ENCODE measurements at regions not wholly inside any gene's neighbourhood (a gene's known extent, or its start where the extent isn't known, plus 50 kb on each side); places are given as distances from the start of the nearest gene placed in this dataset.

DNA sequence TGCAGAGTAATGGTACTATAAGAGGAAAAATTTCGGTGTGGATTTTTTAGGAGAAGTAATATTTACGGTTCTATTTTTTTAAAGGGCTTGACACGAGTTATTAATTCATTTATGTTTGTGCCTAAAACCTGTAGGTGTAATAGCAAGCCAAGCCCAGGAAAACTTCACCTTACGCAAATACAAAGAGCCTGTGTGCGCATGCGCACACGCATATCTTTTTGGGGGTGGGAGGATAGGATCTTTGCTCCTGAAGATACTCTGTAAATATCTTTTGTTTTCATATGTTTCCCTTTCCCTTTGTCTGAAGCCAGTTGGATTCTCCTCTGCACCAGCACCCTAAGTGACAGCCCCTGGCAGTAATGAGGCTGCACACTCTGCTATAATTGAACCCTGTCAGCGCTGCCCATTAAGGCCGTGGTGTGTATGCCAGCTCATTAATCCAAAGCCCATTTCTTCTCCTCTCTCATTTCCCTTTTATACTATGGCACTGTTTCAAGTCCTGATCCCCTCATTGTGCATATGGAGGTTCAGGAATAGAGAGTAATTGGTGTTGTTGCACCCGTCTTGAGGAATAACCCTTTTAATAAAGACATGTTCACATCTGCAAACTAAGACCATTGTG, 327.2 kb upstream of the E2F7 start:
- in situ Hi-C loops (cut with HindIII; ENCODE audit: low pct_unique_long_range_greater_than_20kb, low sequenced_read_pairs), result no loop called here
- TF ChIP-seq, protein P1, sequence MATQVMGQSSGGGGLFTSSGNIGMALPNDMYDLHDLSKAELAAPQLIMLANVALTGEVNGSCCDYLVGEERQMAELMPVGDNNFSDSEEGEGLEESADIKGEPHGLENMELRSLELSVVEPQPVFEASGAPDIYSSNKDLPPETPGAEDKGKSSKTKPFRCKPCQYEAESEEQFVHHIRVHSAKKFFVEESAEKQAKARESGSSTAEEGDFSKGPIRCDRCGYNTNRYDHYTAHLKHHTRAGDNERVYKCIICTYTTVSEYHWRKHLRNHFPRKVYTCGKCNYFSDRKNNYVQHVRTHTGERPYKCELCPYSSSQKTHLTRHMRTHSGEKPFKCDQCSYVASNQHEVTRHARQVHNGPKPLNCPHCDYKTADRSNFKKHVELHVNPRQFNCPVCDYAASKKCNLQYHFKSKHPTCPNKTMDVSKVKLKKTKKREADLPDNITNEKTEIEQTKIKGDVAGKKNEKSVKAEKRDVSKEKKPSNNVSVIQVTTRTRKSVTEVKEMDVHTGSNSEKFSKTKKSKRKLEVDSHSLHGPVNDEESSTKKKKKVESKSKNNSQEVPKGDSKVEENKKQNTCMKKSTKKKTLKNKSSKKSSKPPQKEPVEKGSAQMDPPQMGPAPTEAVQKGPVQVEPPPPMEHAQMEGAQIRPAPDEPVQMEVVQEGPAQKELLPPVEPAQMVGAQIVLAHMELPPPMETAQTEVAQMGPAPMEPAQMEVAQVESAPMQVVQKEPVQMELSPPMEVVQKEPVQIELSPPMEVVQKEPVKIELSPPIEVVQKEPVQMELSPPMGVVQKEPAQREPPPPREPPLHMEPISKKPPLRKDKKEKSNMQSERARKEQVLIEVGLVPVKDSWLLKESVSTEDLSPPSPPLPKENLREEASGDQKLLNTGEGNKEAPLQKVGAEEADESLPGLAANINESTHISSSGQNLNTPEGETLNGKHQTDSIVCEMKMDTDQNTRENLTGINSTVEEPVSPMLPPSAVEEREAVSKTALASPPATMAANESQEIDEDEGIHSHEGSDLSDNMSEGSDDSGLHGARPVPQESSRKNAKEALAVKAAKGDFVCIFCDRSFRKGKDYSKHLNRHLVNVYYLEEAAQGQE (IDR thresholded peaks at IDR 0.05; ENCODE audit: insufficient read depth in 1 of 2, low read depth in 2 of 2, low read length in 1 of 2), result no peak
- TF ChIP-seq SIN3A (IDR thresholded peaks at IDR 0.05; ENCODE audit: borderline replicate concordance, insufficient read depth, low read depth, low read length), result no peak
- no peak for TF ChIP-seq POLR2AphosphoS5 (IDR thresholded peaks at IDR 0.05; ENCODE audit: low read depth, low read length)
- TF ChIP-seq TCF7L2 (IDR thresholded peaks at IDR 0.05; ENCODE audit: low read depth, low read length), result no peak
- TF ChIP-seq, protein P2, sequence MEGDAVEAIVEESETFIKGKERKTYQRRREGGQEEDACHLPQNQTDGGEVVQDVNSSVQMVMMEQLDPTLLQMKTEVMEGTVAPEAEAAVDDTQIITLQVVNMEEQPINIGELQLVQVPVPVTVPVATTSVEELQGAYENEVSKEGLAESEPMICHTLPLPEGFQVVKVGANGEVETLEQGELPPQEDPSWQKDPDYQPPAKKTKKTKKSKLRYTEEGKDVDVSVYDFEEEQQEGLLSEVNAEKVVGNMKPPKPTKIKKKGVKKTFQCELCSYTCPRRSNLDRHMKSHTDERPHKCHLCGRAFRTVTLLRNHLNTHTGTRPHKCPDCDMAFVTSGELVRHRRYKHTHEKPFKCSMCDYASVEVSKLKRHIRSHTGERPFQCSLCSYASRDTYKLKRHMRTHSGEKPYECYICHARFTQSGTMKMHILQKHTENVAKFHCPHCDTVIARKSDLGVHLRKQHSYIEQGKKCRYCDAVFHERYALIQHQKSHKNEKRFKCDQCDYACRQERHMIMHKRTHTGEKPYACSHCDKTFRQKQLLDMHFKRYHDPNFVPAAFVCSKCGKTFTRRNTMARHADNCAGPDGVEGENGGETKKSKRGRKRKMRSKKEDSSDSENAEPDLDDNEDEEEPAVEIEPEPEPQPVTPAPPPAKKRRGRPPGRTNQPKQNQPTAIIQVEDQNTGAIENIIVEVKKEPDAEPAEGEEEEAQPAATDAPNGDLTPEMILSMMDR (IDR thresholded peaks at IDR 0.05), result no peak
- CTCF ChIA-PET, result no interaction called here
- no peaks in the 10 kb centered on the region for H3K9me3 ChIP-seq (ENCODE audit: control insufficient read depth, insufficient read depth, low read depth, low read length)
- BruUV-seq (replicated peaks), result no TSS peak
- intact Hi-C loops (cut with micrococcal nuclease; ENCODE audit: unreplicated experiment), result no loop called here
- H3K4me3 ChIP-seq (ENCODE audit: low read depth in 2 of 2, low read length in 2 of 2), result no peak overlapping the region
- no peak overlapping the region for H3K27ac ChIP-seq (ENCODE audit: low read length)
- ATAC-seq (no peak), DNase-seq (ENCODE audit: low read depth, low spot score) (no peak)
- no peaks in the 10 kb centered on the region; the same call in 1 of the 2 replicates for H3K36me3 ChIP-seq (ENCODE audit: control insufficient read depth, insufficient read depth, low read length)
- H3K4me1 ChIP-seq (ENCODE audit: control insufficient read depth, insufficient read depth, low read length), result no peaks in the 10 kb centered on the region
- POLR2A ChIA-PET, result no interaction called here
- no peaks in the 10 kb centered on the region for H3K27me3 ChIP-seq (ENCODE audit: control insufficient read depth, insufficient read depth, low read length)

DNA sequence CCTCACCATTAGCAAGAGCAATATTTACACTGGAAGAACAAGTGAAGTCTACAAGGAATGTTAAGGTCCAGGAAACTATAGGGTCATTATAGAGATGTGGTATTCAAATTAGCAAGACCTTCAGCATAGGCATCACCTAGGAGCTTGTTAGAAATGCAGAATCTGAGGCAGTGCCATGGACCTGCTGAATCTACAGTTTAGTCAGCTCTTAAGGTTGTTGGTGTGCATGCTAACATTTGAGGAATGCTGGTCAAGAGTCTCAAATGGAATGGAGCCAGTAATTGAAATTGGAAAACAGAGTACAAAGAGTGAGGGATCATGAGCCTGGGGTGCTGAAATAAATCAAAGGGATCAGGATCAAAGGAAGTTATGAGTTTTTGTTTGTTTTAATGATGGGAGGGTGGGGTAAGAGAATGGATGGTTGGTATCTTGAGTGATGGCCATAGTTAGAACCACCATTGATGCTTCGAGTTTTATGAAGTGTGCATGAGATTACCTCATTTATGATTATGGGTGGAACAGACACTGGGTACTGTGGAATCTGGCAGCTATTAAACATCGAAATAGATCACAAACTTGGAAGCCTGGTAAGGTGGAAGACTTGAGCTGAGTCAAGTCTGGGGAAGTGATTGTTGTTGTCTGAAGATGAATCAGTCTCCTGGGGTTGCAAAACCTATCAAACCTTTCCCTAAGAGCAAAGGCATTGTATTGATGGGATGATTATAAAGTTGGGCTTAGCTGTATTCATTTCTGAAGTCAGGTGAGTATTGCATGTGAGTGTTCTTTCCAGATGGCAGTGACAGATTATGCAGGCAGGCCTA, 323.3 kb upstream of the E2F7 start:
- no peak for ATAC-seq
- in situ Hi-C loops (cut with HindIII; ENCODE audit: low pct_unique_long_range_greater_than_20kb, low sequenced_read_pairs), result no loop called here
- DNase-seq (ENCODE audit: low read depth, low spot score), result no peak

More for the DNA sequence above, 323.3 kb upstream of the E2F7 start:
- Histone ChIP-seq H3K27me3 (ENCODE audit: control insufficient read depth, insufficient read depth, low read length) (no peaks in the 10 kb centered on the region), H3K4me3 (ENCODE audit: low read depth in 2 of 2, low read length in 2 of 2) (no peak overlapping the region), H3K4me1 (ENCODE audit: control insufficient read depth, insufficient read depth, low read length) (no peaks in the 10 kb centered on the region), H3K36me3 (ENCODE audit: control insufficient read depth, insufficient read depth, low read length) (no peaks in the 10 kb centered on the region; the same call in 1 of the 2 replicates), H3K27ac (ENCODE audit: low read length) (no peak overlapping the region), H3K9me3 (ENCODE audit: control insufficient read depth, insufficient read depth, low read depth, low read length) (no peaks in the 10 kb centered on the region)
- intact Hi-C loops (cut with micrococcal nuclease; ENCODE audit: unreplicated experiment), result no loop called here
- CTCF ChIA-PET, result no interaction called here
- no TSS peak for BruUV-seq (replicated peaks)
- POLR2A ChIA-PET, result no interaction called here
- TF ChIP-seq TCF7L2 (IDR thresholded peaks at IDR 0.05; ENCODE audit: low read depth, low read length) (no peak), POLR2AphosphoS5 (IDR thresholded peaks at IDR 0.05; ENCODE audit: low read depth, low read length) (no peak), SIN3A (IDR thresholded peaks at IDR 0.05; ENCODE audit: borderline replicate concordance, insufficient read depth, low read depth, low read length) (no peak)
- TF ChIP-seq, protein P1 (IDR thresholded peaks at IDR 0.05; ENCODE audit: insufficient read depth in 1 of 2, low read depth in 2 of 2, low read length in 1 of 2), result no peak
- TF ChIP-seq, protein P2 (IDR thresholded peaks at IDR 0.05), result no peak

Data from Panc1 (cell line).